MM.1S (cell line): ENCODE measurements at regions not wholly inside any gene's neighbourhood (a gene's known extent, or its start where the extent isn't known, plus 50 kb on each side); places are given as distances from the start of the nearest gene placed in this dataset.

ENCODE experiments used
- DNase-seq: peaks from one replicate; pipeline ENCODE4 v3.0.0-alpha.2; 2015
- H2AFZ ChIP-seq: fragments of 300-600 bp; sonication (generic); 2 replicates; pipeline ENCODE4 v1.6.0; 2016; ENCODE audit warnings: antibody characterized with exemption, low read length
- H3F3A ChIP-seq: fragments of 300-600 bp; sonication (generic); 2 replicates; pipeline ENCODE4 v1.6.1; 2016; ENCODE audit warnings: mild to moderate bottlenecking, antibody characterized with exemption, low read length, moderate library complexity, mixed read lengths; ENCODE audit not compliant: insufficient read depth
- H3K27ac ChIP-seq: fragments of 300-600 bp; sonication (generic); 2 replicates; pipeline ENCODE4 v1.5.1; 2016; ENCODE audit warnings: mild to moderate bottlenecking, low read length
- H3K27me3 ChIP-seq: fragments of 300-600 bp; sonication (generic); replicated peaks from 2 replicates; pipeline ENCODE4 v1.6.0; 2016; ENCODE audit warnings: low read length; ENCODE audit not compliant: insufficient read depth
- H3K36me3 ChIP-seq: fragments of 300-600 bp; sonication (generic); replicated peaks from 2 replicates; pipeline ENCODE4 v1.6.1; 2016; ENCODE audit warnings: mild to moderate bottlenecking, low read length, mixed read lengths; ENCODE audit not compliant: insufficient read depth
- H3K4me1 ChIP-seq: fragments of 300-600 bp; sonication (generic); 2 replicates; pipeline ENCODE4 v1.6.1; 2016; ENCODE audit warnings: low read length, mixed read lengths
- H3K4me2 ChIP-seq: fragments of 300-600 bp; sonication (generic); 2 replicates; pipeline ENCODE4 v1.6.0; 2016; ENCODE audit warnings: low read depth, low read length
- H3K4me3 ChIP-seq: fragments of 300-600 bp; sonication (generic); 2 replicates; pipeline ENCODE4 v1.5.1; 2016; ENCODE audit warnings: low read length, mixed read lengths
- H3K79me2 ChIP-seq: fragments of 300-600 bp; sonication (generic); 2 replicates; pipeline ENCODE4 v1.6.1; 2016; ENCODE audit warnings: mixed run types, low read length, mixed read lengths
- H3K9ac ChIP-seq: fragments of 300-600 bp; sonication (generic); 2 replicates; pipeline ENCODE4 v1.6.1; 2016; ENCODE audit warnings: low read length, mixed read lengths
- H3K9me2 ChIP-seq: fragments of 300-600 bp; sonication (generic); replicated peaks from 2 replicates; pipeline ENCODE4 v1.6.1; 2016; ENCODE audit warnings: mild to moderate bottlenecking, low read length, mixed read lengths; ENCODE audit not compliant: insufficient read depth
- H3K9me3 ChIP-seq: fragments of 300-600 bp; sonication (generic); replicated peaks from 2 replicates; pipeline ENCODE4 v1.6.1; 2016; ENCODE audit warnings: mild to moderate bottlenecking, low read length, mixed read lengths; ENCODE audit not compliant: insufficient read depth
- H4K20me1 ChIP-seq: fragments of 300-600 bp; sonication (generic); 2 replicates; pipeline ENCODE4 v1.6.1; 2016; ENCODE audit warnings: mild to moderate bottlenecking, low read length, moderate library complexity, mixed read lengths; ENCODE audit not compliant: insufficient read depth
- EZH2 ChIP-seq: fragments of 300-600 bp; sonication (generic); optimal IDR thresholded peaks from 2 replicates; pipeline ENCODE3; 2017; ENCODE audit warnings: low read depth, mild to moderate bottlenecking, antibody characterized with exemption, low read length, mixed read lengths
- EZH2phosphoT487 ChIP-seq: fragments of 300-600 bp; sonication (generic); IDR thresholded peaks from 2 replicates; pipeline ENCODE4 v1.6.1; 2018; ENCODE audit warnings: antibody characterized with exemption, low read length
- TF ChIP-seq, protein P1 (sequence below): fragments of 300-600 bp; sonication (generic); IDR thresholded peaks from 2 replicates; pipeline ENCODE4 v1.5.1; 2016; ENCODE audit warnings: antibody characterized with exemption, low read length, mixed read lengths

GRCh38 chr2:126765395-126765794 lies 109.4 kb downstream of the GYPC start:
- Histone ChIP-seq H3K79me2 (no peaks in the 10 kb centered on the region), H3K27ac (no peak overlapping the region), H2AFZ (no peak overlapping the region), H3K4me3 (no peak overlapping the region), H3K4me2 (no peak overlapping the region), H3K27me3 (no peaks in the 10 kb centered on the region), H3K4me1 (no peaks in the 10 kb centered on the region), H3K36me3 (no peaks in the 10 kb centered on the region), H3K9me3 (no peaks in the 10 kb centered on the region), H3K9ac (no peak overlapping the region), H3K9me2 (no peaks in the 10 kb centered on the region), H3F3A (no peaks in the 10 kb centered on the region), H4K20me1 (no peaks in the 10 kb centered on the region)
- DNase-seq = no peak
- TF ChIP-seq EZH2 (no peak), EZH2phosphoT487 (no peak)
- TF ChIP-seq, protein P1, sequence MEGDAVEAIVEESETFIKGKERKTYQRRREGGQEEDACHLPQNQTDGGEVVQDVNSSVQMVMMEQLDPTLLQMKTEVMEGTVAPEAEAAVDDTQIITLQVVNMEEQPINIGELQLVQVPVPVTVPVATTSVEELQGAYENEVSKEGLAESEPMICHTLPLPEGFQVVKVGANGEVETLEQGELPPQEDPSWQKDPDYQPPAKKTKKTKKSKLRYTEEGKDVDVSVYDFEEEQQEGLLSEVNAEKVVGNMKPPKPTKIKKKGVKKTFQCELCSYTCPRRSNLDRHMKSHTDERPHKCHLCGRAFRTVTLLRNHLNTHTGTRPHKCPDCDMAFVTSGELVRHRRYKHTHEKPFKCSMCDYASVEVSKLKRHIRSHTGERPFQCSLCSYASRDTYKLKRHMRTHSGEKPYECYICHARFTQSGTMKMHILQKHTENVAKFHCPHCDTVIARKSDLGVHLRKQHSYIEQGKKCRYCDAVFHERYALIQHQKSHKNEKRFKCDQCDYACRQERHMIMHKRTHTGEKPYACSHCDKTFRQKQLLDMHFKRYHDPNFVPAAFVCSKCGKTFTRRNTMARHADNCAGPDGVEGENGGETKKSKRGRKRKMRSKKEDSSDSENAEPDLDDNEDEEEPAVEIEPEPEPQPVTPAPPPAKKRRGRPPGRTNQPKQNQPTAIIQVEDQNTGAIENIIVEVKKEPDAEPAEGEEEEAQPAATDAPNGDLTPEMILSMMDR = no peak

DNA sequence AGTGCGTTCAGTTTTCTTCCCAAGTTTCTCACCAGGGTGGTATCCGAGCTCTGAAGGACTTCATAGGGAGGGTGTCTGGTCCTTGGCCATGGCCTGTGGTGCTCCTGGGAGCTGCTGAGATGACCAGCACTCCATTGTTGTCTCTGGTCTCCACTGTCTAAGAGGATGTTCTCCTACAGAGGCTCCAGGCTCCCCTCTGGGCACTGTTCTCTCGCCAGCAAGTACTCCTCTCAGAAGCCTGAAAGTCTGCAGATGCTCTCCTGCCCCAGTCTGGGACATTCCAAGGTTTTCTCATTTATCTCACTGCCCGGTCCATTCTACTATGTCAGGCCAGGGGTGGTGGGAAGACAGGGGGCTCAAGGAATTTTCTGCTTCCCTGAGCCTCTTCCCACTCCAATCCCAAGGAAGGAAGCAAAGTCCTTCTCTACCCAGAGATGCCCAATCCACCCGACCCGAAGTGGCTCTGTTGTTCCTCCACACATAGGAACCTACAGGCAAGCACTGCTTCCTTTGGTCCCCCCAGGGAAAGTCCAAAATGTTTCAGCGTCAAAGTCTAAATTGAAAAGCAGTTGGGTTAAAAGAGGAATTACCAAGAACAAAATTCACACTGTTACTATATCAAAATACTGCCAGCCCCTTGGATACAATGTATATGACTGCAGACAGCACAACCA lies 110.5 kb downstream of the GYPC start:
- DNase-seq = no peak

DNA sequence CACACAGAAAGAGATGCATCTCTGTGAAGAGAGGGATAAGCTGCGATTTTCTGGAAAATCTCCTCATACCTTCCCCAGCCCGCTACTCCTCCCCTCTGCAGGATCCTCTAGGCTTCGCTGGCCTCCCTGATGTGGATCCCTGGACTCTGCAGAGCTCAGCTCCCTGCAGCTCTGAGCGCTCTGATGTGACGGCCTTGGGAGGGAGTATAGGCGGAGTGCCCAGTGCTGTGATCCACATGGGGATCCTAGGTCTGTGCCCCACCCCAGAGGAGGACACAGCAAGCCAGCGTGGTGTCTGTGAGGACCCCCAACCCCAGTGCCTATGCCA lies 111.0 kb downstream of the GYPC start:
- H2AFZ ChIP-seq = no peak overlapping the region
- H3K4me2 ChIP-seq = no peak overlapping the region
- H3K36me3 ChIP-seq = no peaks in the 10 kb centered on the region
- no peak overlapping the region for H3K27ac ChIP-seq
- H3K9me2 ChIP-seq = no peaks in the 10 kb centered on the region
- H3K9ac ChIP-seq = no peak overlapping the region
- no peaks in the 10 kb centered on the region for H3K9me3 ChIP-seq
- TF ChIP-seq, protein P1 = no peak
- TF ChIP-seq EZH2phosphoT487 = no peak
- TF ChIP-seq EZH2 = no peak
- H4K20me1 ChIP-seq = no peaks in the 10 kb centered on the region
- DNase-seq = no peak
- H3K27me3 ChIP-seq = no peaks in the 10 kb centered on the region
- no peaks in the 10 kb centered on the region for H3K4me1 ChIP-seq
- no peaks in the 10 kb centered on the region for H3F3A ChIP-seq
- H3K4me3 ChIP-seq = no peak overlapping the region
- H3K79me2 ChIP-seq = no peaks in the 10 kb centered on the region

More for the DNA sequence above, 110.5 kb downstream of the GYPC start:
- Histone ChIP-seq H3K27ac (no peak overlapping the region), H3F3A (no peaks in the 10 kb centered on the region), H2AFZ (no peak overlapping the region), H3K9me3 (no peaks in the 10 kb centered on the region), H3K4me3 (no peak overlapping the region), H3K9me2 (no peaks in the 10 kb centered on the region), H3K9ac (no peak overlapping the region), H3K79me2 (no peaks in the 10 kb centered on the region), H3K4me2 (no peak overlapping the region), H4K20me1 (no peaks in the 10 kb centered on the region), H3K36me3 (no peaks in the 10 kb centered on the region), H3K4me1 (no peaks in the 10 kb centered on the region), H3K27me3 (no peaks in the 10 kb centered on the region)
- TF ChIP-seq, protein P1 = no peak
- no peak for TF ChIP-seq EZH2phosphoT487
- TF ChIP-seq EZH2 = no peak
